OCI-M2 (cell line): ENCODE measurements at regions not wholly inside any gene's neighbourhood (a gene's known extent, or its start where the extent isn't known, plus 50 kb on each side); places are given as distances from the start of the nearest gene placed in this dataset.
"Not testable (repeated sequence)": the region's sequence is repeated elsewhere in the genome, so short reads cannot be mapped to it uniquely, and the experiment has no call there.

Experiments
- DNase-seq: peaks from one replicate; lab custom pipeline; 2025; ENCODE audit not compliant: unreplicated experiment; lab: John Stamatoyannopoulos, UW

GRCh38 chr10:63773962-63774361, 252.8 kb downstream of the REEP3 start:
- no peak for DNase-seq

DNA sequence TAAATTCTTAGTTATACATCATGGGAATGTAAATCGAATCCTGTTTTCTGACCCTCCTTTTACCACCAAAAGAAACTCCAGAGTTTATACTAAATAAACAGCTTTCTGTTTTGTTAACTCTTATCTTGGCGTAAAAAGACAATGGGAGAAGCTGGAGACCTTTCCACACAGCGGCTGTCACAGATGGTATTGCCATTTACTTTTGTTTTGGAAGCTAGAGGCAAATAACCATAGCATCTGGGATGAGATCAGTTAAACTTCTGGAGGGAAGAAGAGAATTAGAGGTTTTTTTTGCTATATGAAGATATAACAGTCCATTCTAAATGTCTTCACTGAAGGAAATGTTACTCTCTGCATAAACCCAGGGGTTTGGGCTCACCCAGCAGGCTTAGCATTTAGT, 258.9 kb downstream of the REEP3 start:
- no peak for DNase-seq

GRCh38 chr10:63781226-63781625, 260.0 kb downstream of the REEP3 start:
- no peak for DNase-seq

DNA sequence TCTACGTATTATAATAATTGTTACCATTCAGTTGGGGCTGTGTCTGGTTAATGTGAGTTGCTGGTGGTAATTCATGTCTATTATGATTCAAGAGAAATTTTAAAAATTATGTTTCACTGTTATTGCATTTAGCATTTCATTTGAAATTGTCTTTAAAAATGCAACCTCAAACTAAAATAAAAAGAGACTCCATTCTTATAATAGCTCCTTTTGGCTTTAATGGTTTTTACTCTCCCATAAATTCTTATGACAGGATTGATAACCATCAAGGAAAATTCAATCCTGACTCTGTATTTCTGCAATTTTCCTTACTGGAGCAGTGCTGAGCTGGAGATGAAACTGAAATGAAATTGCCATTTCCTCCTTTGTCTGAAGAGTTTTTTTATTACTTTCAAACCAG, 262.7 kb downstream of the REEP3 start:
- no peak for DNase-seq

- no peak for DNase-seq
Measured at GRCh38 chr10:63788152-63788821, 267.1 kb downstream of the REEP3 start.

DNA sequence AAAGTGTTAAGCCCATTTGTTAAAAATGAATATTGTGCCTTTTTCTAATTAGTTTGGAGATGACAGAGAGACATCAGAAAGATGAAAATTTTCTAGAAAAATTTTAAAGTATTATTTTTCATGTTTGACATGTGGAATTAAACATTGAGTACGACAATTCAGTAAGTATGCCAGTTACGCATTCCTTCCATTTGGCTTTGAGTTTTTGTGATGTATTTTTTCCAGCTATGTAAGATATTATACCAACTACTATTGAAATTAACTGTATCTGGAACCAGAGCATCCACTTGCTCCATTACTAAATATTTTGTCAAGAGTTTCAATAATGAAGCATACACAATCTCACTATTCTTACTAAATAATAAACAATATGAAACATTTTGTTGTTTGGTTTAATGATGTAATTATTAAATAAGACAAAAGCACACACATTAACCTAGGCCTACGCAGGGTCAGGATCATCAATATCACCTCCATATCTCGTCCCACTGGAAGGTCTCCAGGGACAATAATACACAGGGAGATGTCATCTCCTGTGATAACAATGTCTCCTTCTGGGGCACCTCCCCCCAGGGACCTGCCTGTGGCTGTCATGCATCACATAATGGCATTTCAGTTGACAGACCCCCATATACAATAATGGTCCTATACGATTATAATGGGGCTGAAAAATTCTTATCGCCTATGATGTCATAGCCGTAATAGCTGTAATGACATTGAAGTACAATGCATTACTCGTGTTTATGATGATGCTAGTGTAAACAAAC, 274.1 kb downstream of the REEP3 start:
- no peak for DNase-seq

DNA sequence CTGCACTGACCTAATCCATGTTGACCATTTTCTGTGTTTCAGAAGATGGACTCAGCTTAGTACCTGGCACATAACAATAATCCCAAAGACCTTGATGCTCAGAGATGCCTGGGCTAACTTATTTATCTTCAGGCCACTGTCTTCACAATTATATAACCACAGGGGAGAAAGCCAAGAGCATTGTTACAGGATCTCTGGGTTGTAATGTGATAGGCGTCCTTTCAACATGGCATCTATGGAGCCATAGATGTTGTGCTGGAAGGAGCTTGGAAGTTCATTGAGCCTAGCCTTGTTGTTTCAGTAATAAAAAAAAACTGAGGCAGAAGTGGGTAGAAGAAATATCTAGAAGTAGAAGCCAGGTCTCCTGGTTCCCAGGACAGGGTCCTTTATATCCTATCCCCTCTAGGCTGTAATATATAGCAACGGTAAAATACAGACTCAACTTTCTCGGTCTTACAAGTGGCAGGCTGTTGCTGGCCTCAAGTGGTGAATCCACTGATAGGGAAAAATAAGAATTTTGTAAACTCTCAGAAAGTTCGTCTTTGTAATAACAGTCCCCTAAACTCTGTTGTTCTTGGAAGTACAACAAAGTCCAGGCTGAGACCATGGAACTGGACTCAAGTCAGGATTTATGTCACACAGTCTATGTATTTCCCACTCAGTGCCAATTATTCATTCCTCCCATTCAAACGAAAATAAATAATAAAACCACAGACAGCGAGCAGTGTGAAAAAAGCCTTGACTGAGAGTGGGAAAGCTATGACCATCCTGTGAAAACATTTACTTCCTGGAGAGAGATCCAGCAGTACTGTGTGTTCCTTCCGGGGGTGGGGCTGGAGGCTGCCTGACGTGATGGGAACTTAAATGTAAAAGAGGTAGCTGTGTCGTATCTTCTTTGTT, 277.6 kb downstream of the REEP3 start:
- DNase-seq, result no peak

GRCh38 chr10:63799521-63800300, 278.5 kb downstream of the REEP3 start:
- no peak for DNase-seq

- DNase-seq, result no peak
Measured at GRCh38 chr10:63801166-63801565, 280.0 kb downstream of the REEP3 start.

GRCh38 chr10:63806330-63806729, 285.1 kb downstream of the REEP3 start:
- no peak for DNase-seq

GRCh38 chr10:63812501-63812900, 291.3 kb downstream of the REEP3 start:
- DNase-seq, result no peak

DNA sequence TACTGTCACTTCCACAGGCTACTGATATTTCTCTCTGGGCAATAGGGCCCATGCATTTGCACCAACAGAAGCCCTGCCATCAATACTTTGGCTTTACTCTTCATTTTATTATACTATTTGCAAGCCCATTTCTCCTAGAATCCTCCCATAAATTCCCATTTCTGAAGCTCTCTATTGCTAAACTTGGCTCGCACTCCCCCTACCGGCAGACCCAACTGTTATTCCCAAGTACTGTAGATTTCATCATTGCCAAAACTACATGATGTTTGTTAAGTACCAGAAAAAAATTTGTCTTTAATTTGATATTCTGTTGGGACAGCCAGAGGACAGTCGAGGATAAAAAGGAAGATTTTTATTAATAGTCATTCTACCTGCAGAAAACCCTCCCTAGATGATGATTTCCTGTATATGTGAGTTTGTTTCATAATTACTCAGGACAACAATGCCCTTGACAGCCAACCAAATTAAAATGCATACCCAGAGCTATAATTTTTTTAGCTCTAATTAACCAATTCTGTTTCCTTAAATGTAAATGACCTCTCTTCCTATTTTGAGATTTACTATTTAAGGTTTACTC, 298.6 kb downstream of the REEP3 start:
- DNase-seq, result no peak

DNA sequence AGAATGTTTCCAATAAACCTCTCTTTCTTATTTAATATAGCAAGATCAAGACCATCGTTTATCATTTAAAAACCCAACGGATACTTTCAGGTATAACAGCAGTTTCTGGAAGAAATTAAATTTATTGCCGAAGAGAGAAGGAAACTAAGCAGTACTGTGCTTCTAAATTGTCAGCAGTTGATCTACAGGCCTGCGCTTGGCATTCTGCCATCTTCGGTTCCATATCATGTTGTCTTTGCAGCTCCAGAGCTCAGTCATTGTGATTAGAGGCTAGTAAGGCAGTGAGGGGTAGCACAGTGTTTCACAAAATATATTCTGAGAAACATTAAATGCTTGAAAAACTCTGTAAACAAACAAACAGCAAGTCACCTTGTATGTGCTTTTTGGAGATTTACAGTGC, 301.3 kb downstream of the REEP3 start:
- DNase-seq, result no peak

- no peak for DNase-seq
Measured at GRCh38 chr10:63825111-63825510, 303.9 kb downstream of the REEP3 start.

- no peak for DNase-seq
Measured at GRCh38 chr10:63825766-63826165, 304.6 kb downstream of the REEP3 start.

DNA sequence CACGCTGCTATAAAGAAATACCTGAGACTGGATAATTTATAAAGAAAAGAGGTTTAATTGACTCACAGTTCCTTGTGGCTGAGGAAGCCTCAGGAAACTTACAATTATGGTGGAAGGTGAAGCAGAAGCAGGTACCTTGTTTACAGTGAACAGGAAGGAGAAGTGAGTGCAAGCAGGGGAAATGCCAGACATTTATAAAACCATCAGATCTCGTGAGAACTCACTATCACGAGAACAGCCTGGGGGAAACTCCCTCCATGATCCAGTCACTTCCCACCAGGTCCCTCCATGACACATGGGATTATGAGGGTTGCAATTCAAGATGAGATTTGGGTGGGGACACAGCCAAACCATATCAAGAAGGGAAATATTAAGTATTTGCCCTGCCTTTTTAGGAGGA, 305.8 kb downstream of the REEP3 start:
- DNase-seq, result not testable (repeated sequence)

GRCh38 chr10:63829020-63829419, 307.8 kb downstream of the REEP3 start:
- no peak for DNase-seq

DNA sequence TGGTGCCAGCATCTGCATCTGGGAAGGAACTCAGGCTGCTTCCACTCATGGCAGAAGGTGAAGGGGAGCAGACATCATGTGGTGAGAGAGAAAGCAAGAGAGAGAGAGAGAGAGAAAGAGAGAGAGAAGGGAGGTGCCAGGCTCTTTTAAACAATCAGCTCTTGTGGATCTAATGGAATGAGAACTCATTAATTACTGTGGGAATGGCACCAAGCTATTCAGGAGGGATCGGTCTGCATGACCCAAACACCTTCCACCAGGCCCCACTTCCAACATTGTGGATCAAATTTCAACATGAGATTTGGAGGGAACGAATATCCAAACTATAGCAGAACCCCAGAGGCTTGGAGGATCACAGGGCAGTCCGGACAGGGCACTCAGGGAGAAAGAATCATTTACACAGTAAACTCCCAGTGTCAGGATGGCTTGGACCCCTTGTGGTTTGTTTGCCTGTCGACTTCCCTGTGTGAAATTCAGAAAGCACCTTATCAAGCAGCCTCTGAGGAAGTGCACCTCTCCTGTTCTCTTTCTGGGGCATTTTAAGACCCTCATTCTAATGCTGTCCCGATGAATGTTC, 308.5 kb downstream of the REEP3 start:
- DNase-seq, result no peak

GRCh38 chr10:63832686-63833085, 311.5 kb downstream of the REEP3 start:
- no peak for DNase-seq

DNA sequence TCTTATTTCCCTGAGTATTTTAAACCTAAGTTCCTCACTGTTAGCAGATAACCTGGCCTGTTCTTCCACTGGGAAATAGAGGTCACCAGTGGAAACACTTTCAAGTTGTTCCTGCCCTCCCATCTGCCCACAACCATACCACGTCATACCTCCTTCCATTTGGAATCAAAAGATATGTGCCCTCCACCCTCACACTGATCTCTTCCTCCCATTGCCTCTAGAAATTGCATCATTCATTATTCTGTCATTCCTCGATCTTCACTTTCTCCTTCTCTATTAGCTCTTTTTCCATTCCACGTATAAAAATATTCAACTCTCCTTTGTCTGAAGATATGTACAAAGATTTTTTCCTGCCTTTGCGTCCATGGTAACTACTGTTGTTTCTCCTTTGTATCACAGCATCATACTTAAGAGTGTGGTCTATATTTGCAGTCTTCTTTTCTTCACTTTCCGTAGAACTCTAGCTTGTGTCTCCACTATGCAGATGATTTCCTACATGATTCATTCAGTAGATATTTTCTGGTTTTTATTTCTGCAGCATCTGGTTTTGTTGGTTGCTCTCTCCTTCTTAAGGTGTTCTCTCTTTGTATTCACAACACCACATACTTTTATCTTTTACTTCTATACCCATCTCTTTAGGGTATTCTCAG, 312.3 kb downstream of the REEP3 start:
- no peak for DNase-seq
